GM19035 (cell line): ENCODE measurements at regions not wholly inside any gene's neighbourhood (a gene's known extent, or its start where the extent isn't known, plus 50 kb on each side); places are given as distances from the start of the nearest gene placed in this dataset.
"Not testable (repeated sequence)": the region's sequence is repeated elsewhere in the genome, so short reads cannot be mapped to it uniquely, and the experiment has no call there.

Experiments
- ATAC-seq: cut with Tn5 transposase; IDR thresholded peaks from one replicate; pipeline ENCODE4 v1.9.1; 2021; ENCODE audit not compliant: unreplicated experiment

- no peak for ATAC-seq
Observed at GRCh38 chr4:65999518-65999871, 329.2 kb upstream of the EPHA5 start.

DNA sequence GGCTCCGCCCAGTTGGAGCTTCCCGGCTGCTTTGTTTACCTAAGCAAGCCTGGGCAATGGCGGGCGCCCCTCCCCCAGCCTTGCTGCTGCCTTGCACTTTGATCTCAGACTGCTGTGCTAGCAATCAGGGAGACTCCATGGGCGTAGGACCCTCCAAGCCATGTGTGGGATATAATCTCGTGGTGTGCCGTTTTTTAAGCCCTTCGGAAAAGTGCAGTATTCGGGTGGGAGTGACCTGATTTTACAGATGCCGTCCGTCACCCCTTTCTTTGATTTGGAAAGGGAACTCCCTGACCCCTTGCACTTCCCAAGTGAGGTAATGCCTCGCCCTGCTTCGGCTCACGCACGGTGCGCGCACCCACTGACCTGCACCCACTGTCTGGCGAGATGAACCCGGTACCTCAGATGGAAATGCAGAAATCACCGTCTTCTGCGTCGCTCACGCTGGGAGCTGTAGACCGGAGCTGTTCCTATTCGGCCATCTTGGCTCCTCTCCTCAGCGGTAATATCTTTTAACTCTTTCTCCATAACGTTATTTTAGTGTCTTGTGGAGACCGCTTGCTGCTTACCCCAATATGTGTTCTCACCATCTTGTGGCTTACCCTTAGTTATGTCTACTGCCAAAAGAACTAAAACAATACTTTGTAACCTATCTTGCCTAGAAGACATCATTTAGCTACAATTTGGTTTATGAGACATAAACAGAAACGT lies 328.7 kb upstream of the EPHA5 start:
- not testable (repeated sequence) for ATAC-seq

- no peak for ATAC-seq
Observed at GRCh38 chr4:65983061-65983460, 312.8 kb upstream of the EPHA5 start.

GRCh38 chr4:65976287-65976686 lies 306.0 kb upstream of the EPHA5 start:
- no peak for ATAC-seq

GRCh38 chr4:65973186-65973585 lies 302.9 kb upstream of the EPHA5 start:
- no peak for ATAC-seq

DNA sequence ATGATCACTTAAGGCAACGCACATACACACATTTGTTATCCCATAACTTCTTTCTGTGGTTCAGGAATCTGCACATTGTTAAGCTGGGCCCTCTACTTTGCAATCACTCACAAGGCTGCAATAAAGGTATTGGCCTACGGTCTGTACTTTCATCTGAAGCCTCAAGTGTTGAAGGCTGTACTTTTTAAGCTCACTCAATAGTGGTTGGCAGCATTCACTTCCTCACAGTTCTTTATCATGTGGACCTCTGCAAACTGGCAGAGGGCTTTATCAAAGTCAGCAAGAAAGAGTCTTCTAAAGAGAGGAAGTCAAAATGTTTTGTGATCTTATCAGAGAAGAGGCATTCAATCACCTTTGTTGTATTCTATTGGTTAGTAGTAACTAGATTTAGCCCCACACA lies 301.4 kb upstream of the EPHA5 start:
- ATAC-seq = no peak

- no peak for ATAC-seq
Observed at GRCh38 chr4:65968831-65969558, 298.7 kb upstream of the EPHA5 start.

- no peak for ATAC-seq
Observed at GRCh38 chr4:65960751-65961150, 290.5 kb upstream of the EPHA5 start.

- no peak for ATAC-seq
Observed at GRCh38 chr4:65954416-65954815, 284.1 kb upstream of the EPHA5 start.

DNA sequence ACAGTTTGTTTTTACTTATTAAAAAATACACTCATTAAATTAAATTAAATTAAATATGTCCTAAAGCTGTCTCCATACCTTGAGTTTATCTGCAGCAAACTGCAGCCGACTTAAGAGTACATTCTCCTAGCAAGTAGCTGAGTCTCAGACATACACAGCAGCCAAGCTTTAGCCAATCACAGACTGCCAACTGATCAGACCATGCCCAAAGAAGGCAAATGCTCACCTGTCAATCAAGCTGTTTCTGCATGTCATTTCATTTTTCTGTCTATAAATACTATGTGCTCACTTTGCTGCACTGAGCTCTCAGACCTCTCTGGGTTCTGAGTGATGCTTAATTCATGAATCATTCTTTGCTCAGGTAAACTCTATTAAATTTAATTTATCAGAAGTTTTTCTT lies 280.9 kb upstream of the EPHA5 start:
- ATAC-seq = no peak

- ATAC-seq = no peak
Observed at GRCh38 chr4:65943076-65943475, 272.8 kb upstream of the EPHA5 start.

DNA sequence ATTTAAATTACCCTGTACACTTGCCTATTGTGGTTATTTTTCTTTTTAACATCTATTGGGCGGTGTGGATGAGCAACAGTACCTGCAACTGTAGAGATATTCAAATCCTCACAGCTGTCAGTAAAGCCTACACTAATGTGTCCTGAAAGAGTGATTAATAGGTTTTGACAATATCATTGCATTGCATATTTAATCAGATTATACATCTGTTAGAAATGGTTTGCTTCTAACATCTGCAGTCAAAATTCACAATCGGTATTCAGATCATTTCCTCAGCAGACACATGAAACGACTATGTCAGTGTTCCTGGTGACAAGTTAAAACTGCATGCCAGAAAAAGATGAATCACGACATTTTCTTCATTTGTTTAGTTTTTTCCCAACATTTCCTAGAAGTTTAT lies 254.6 kb upstream of the EPHA5 start:
- ATAC-seq = no peak

GRCh38 chr4:65923616-65924015 lies 253.3 kb upstream of the EPHA5 start:
- ATAC-seq = no peak

DNA sequence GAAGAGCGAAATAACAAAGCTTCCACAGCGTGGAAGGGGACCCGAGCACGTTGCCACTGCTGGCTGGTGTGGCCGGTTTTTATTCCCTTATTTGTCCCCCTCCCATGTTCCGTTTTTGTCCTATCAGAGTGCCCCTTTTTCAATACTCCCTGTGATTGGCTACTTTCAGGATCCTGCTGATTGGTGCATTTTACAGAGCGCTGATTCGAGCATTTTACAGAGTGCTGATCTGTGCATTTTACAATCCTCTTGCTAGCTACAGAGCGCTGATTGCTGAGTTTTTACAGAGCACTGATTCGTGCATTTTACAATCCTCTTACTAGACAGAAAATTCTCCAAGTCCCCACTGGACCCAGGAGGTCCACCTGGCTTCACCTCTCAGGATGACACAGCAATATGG lies 250.9 kb upstream of the EPHA5 start:
- ATAC-seq = no peak

DNA sequence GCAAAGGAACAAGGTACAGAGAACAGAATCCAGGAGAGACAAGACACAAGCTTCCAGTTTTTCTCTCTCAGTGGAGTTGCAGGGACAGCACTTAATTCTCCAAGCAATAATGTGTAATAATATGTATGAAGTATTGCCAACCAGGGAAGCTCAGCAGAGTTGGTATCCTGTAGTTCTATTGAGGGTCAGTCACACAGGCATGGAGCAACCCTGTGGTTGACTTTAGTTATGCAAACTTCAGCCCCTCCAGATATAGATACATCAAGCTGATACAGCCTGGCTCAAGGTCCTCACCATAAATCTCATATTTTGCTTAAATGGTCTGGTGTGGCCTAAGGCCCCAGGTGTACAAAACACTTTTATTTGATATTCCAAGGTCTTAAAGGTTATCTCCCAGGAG lies 248.6 kb upstream of the EPHA5 start:
- ATAC-seq = no peak

- no peak for ATAC-seq
Observed at GRCh38 chr4:65918212-65918611, 247.9 kb upstream of the EPHA5 start.

GRCh38 chr4:65917486-65917885 lies 247.2 kb upstream of the EPHA5 start:
- no peak for ATAC-seq

GRCh38 chr4:65911720-65912119 lies 241.4 kb upstream of the EPHA5 start:
- ATAC-seq = no peak

GRCh38 chr4:65893957-65894755 lies 223.9 kb upstream of the EPHA5 start:
- no peak for ATAC-seq

DNA sequence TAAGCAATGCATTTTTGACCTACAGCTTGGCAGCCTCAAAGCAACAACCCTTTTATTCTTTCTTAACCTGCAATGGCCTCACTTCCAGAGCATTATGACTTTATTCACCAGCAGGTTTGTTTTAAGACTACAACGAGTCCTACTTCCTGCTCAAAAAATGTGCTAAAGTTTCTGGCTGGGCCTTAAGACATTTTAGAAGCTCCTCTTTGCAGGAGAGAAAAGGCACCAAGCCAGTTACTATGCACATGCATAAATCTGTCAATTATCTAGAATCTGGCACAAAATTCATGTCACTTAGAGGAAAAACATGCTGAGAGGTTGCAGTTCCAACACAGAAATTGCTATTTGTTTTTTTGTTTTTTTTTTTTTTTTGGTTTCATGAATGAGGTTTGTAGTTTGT lies 223.0 kb upstream of the EPHA5 start:
- ATAC-seq = no peak

DNA sequence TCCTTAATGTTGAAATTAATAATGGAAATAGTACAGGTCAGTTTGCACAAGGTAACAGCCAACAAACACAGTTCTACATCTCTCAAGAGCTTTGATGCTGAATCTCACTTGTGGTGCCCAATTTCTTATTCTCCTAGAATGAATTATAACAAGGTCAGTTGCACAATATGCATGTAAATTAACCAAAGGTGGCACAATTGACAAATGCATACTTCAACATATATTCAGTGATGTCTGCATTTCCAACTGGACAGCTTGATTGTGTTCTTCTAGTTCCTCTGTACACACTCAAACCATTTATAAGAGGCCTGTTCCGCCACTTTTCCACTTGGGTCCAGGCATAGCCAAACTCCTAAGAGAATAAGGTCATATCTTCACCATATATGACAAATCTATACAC lies 210.3 kb upstream of the EPHA5 start:
- no peak for ATAC-seq
